Ishikawa (cell line): ENCODE measurements at regions not wholly inside any gene's neighbourhood (a gene's known extent, or its start where the extent isn't known, plus 50 kb on each side); places are given as distances from the start of the nearest gene placed in this dataset.

ENCODE experiments used
- CEBPB ChIP-seq: IDR thresholded peaks from 2 replicates; pipeline ENCODE4 v1.6.1; 2012
- CREB1 ChIP-seq: IDR thresholded peaks from 2 replicates; pipeline ENCODE4 v1.6.1; 2012; ENCODE audit warnings: low read depth
- EGR1 ChIP-seq: IDR thresholded peaks from 2 replicates; pipeline ENCODE4 v1.6.1; 2012
- EP300 ChIP-seq: IDR thresholded peaks from 2 replicates; pipeline ENCODE4 v1.6.1; 2012; ENCODE audit warnings: borderline replicate concordance
- FOXM1 ChIP-seq: IDR thresholded peaks from 2 replicates; pipeline ENCODE4 v1.6.1; 2012; ENCODE audit warnings: low read depth, borderline replicate concordance
- NFIC ChIP-seq: IDR thresholded peaks from 2 replicates; pipeline ENCODE4 v1.6.1; 2012
- RAD21 ChIP-seq: IDR thresholded peaks from 2 replicates; pipeline ENCODE4 v1.6.1; 2012; ENCODE audit warnings: low read depth
- TAF1 ChIP-seq: IDR thresholded peaks from 2 replicates; pipeline ENCODE4 v1.6.1; 2012; ENCODE audit warnings: low read depth, mild to moderate bottlenecking
- TCF12 ChIP-seq: IDR thresholded peaks from 2 replicates; pipeline ENCODE4 v1.6.1; 2012; ENCODE audit warnings: low read depth
- TEAD4 ChIP-seq: IDR thresholded peaks from 2 replicates; pipeline ENCODE4 v1.6.1; 2012
- YY1 ChIP-seq: IDR thresholded peaks from 2 replicates; pipeline ENCODE4 v1.6.1; 2012; ENCODE audit warnings: low read depth
- ZBTB7A ChIP-seq: IDR thresholded peaks from 2 replicates; pipeline ENCODE4 v1.6.1; 2012; ENCODE audit warnings: low read depth
- TF ChIP-seq, protein P1 (sequence below): IDR thresholded peaks from 2 replicates; pipeline ENCODE4 v1.6.1; 2012
- TF ChIP-seq, protein P2 (sequence below): IDR thresholded peaks from 2 replicates; pipeline ENCODE4 v1.6.1; 2012
- TF ChIP-seq, protein P3 (sequence below): IDR thresholded peaks from 2 replicates; pipeline ENCODE4 v1.6.1; 2012; ENCODE audit warnings: low read depth, mild to moderate bottlenecking

DNA sequence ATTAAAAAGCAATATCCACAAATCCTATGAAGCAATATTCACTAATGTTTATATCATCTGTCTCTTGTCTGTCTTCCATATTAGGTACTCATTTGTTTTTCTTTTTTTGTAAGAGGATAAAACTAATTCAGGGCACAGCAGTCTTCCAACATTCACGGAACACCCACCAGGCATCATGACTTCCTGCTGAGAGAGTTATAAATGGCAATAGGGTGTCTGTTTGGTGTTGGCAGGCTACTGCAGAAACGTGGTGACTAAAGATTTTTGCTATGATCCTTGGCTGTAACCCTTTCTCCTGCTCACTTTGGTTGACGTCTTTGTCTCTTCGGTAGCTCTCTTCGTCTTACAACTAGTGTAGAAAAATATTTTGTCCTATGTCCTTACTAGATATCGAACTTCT is 860.6 kb upstream of the MGAT4C start:
- TF ChIP-seq YY1: no peak
- no peak for TF ChIP-seq FOXM1
- TF ChIP-seq EP300: no peak
- TF ChIP-seq CEBPB: no peak
- no peak for TF ChIP-seq EGR1

DNA sequence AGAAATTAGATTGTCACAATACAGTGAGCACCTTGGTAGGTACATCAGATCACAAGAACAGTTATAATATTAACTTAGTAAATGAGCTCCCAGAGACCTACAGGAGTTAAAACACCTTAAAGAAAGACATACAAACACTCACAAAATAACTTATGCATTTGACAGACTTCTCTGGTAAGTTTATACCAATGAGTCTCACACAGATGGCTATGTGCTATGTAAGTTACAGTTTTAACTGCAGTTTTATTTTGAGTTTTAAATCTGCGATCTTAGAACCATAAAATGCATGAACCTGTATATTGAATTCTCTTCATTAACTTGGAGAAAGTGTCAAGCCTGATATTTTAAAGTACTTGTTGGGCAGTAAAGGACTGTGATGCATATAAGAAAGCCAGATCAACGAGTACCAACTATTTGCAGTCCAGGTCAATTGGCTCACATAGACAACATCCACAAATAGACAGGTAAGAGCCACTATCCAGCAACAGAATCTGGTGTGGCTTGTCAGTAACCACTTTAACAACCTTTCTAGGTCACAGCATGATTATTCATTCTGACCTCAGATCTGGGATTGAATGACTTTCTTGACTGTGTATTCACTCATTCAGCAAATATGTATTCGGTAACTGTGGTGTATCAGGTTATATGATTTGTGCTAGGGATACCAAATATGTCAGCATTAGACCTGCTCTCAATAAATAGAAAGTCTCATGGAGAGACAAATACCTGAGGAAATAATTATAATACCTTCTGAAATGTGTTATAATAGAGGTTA is 856.6 kb upstream of the MGAT4C start:
- TF ChIP-seq, protein P1, sequence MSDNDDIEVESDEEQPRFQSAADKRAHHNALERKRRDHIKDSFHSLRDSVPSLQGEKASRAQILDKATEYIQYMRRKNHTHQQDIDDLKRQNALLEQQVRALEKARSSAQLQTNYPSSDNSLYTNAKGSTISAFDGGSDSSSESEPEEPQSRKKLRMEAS: no peak
- TF ChIP-seq YY1 (no peak), CREB1 (no peak), NFIC (no peak), FOXM1 (no peak), EP300 (no peak)
- TF ChIP-seq, protein P2, sequence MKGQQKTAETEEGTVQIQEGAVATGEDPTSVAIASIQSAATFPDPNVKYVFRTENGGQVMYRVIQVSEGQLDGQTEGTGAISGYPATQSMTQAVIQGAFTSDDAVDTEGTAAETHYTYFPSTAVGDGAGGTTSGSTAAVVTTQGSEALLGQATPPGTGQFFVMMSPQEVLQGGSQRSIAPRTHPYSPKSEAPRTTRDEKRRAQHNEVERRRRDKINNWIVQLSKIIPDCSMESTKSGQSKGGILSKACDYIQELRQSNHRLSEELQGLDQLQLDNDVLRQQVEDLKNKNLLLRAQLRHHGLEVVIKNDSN: no peak

DNA sequence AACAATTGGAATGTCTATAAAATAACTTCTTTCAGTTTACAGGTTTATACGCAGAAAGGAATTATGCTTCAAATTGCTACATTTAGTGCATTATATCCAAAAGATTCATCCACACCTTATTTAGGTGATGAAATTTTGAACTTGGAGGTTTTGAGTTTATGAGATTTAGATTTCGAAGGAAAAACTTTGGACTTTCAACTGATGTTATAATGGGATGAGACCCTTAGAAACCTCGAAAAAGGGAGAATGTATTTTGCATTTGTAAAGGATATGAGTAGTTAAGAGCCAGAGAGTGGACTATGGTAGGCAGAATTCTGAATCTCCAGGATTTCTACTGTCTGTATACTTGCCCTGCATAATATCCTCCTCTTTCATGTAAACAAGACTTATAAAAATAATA is 851.6 kb upstream of the MGAT4C start:
- TF ChIP-seq RAD21: no peak
- TF ChIP-seq CEBPB: no peak
- TF ChIP-seq, protein P2: no peak
- TF ChIP-seq ZBTB7A: no peak
- no peak for TF ChIP-seq TEAD4
- no peak for TF ChIP-seq EP300
- TF ChIP-seq CREB1: no peak
- TF ChIP-seq NFIC: no peak
- no peak for TF ChIP-seq TCF12
- TF ChIP-seq YY1: no peak
- no peak for TF ChIP-seq EGR1
- TF ChIP-seq FOXM1: no peak

DNA sequence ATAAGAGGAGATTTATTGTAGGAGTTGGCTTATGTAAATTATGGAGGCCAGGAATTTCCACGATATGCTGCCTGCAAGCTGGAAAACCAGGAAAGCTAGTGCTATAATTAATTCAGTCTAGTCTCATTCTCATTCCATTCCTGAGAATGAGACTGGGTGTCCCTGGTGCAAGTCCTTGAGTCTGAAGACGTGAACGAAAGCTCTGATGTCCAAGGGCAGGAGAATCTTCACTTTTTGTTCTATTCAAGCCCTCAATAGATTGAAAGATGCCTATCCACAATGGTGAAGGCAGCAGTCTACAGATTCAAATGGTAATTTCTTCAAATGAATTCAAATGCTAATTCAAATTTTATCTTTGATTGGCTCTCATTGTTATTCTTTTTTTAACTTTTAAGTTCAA is 851.1 kb upstream of the MGAT4C start:
- TF ChIP-seq, protein P1: no peak
- TF ChIP-seq NFIC (no peak), FOXM1 (no peak), TEAD4 (no peak), RAD21 (no peak), YY1 (no peak), TCF12 (no peak), EP300 (no peak), ZBTB7A (no peak), CREB1 (no peak), CEBPB (no peak), TAF1 (no peak), EGR1 (no peak)
- TF ChIP-seq, protein P3, sequence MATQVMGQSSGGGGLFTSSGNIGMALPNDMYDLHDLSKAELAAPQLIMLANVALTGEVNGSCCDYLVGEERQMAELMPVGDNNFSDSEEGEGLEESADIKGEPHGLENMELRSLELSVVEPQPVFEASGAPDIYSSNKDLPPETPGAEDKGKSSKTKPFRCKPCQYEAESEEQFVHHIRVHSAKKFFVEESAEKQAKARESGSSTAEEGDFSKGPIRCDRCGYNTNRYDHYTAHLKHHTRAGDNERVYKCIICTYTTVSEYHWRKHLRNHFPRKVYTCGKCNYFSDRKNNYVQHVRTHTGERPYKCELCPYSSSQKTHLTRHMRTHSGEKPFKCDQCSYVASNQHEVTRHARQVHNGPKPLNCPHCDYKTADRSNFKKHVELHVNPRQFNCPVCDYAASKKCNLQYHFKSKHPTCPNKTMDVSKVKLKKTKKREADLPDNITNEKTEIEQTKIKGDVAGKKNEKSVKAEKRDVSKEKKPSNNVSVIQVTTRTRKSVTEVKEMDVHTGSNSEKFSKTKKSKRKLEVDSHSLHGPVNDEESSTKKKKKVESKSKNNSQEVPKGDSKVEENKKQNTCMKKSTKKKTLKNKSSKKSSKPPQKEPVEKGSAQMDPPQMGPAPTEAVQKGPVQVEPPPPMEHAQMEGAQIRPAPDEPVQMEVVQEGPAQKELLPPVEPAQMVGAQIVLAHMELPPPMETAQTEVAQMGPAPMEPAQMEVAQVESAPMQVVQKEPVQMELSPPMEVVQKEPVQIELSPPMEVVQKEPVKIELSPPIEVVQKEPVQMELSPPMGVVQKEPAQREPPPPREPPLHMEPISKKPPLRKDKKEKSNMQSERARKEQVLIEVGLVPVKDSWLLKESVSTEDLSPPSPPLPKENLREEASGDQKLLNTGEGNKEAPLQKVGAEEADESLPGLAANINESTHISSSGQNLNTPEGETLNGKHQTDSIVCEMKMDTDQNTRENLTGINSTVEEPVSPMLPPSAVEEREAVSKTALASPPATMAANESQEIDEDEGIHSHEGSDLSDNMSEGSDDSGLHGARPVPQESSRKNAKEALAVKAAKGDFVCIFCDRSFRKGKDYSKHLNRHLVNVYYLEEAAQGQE: no peak
- TF ChIP-seq, protein P2: no peak

DNA sequence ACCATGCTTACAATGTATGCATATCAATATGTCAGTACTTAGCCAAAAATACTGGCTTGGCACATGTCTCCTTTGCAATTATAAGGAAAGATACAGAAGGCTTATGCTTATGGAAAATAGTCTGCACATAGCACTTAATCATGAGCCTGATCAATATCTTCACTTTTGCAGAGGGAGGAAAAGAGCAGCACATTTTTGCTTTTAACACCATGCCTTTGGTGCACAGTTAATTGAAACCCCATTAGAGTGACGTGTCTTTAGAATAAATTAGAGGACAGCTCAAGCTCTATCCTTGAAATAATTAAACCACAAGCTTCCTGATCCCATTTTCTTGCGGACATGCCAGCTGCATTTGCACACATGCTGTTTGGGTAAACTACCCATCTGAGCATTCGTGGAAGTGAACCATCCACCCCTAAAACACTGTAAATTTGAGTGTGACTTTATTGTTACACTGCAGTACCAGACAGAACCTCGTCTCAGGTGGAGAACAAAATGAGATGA is 839.9 kb upstream of the MGAT4C start:
- TF ChIP-seq EP300 (no peak), FOXM1 (no peak), NFIC (no peak), TAF1 (no peak), EGR1 (no peak), CREB1 (no peak), RAD21 (no peak), TCF12 (no peak), CEBPB (no peak), TEAD4 (no peak)
- TF ChIP-seq, protein P2: no peak

DNA sequence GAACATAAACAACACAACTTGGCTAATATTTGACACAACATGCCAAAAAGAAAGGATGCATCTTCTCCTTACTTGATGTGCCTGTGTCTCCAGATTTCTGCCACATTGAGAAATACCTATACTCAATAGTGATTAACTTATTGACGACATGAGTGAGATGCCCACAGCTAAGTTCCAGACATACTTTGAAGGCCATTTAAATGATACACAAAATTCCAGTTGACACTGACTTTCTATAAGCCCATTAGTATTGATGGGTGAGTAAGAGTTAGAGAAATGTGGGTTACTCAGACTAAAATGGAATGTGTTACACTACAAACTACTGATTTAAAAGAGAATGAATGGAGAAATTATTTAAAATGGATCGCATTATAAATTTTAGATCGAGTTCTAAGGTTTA is 838.2 kb upstream of the MGAT4C start:
- no peak for TF ChIP-seq TEAD4
- no peak for TF ChIP-seq CREB1
- TF ChIP-seq FOXM1: no peak
- TF ChIP-seq EGR1: no peak
- TF ChIP-seq, protein P1: no peak
- TF ChIP-seq CEBPB: no peak
- no peak for TF ChIP-seq TCF12
- TF ChIP-seq NFIC: no peak
- no peak for TF ChIP-seq EP300
- no peak for TF ChIP-seq ZBTB7A
- TF ChIP-seq, protein P3: no peak
- no peak for TF ChIP-seq YY1
